HepG2 (cell line): ENCODE measurements at regions not wholly inside any gene's neighbourhood (a gene's known extent, or its start where the extent isn't known, plus 50 kb on each side); places are given as distances from the start of the nearest gene placed in this dataset.

ENCODE experiments used
- ATAC-seq: fragments of 200-7000 bp; cut with Tn5 transposase; 3 replicates; pipeline ENCODE4 v1.9.1; 2020; ENCODE audit warnings: mild to moderate bottlenecking, moderate library complexity
- BruUV-seq: library from RNA; stranded (reverse); fragments of 400-500 nt; replicated peaks from 2 replicates; lab custom pipeline; 2021; lab: Mats Ljungman, UMichigan
- CTCF ChIA-PET: fragments of 300-600 bp; formaldehyde crosslinking; extraction: SDS; loops from one replicate; lab custom pipeline; 2021; ENCODE audit warnings: low total read pairs, inconsistent platforms, low intra/inter-chr PET ratio; lab: Yijun Ruan, JAX
- POLR2A ChIA-PET: fragments of 350-600 bp; sonication (Branson Sonifier 250); formaldehyde crosslinking; loops from one replicate; lab custom pipeline; 2020; ENCODE audit warnings: antibody characterized with exemption, inconsistent platforms; lab: Yijun Ruan, JAX
- DNase-seq: peaks from one replicate; pipeline ENCODE4 v3.0.0-alpha.2; 2015; ENCODE audit warnings: low spot score
- FAIRE-seq: peaks from 3 replicates; lab custom pipeline; 2011; peaks lifted over from hg19 to GRCh38; lab: Jason Lieb, UNC
- H2AFZ ChIP-seq: one replicate; pipeline ENCODE4 v1.6.1; 2011; ENCODE audit warnings: low read length, inconsistent platforms
- H3K27ac ChIP-seq: fragments of 300-600 bp; 3 replicates; pipeline ENCODE4 v1.8.0; 2011; ENCODE audit warnings: mixed run types, mild to moderate bottlenecking, mixed read lengths, low read length, inconsistent platforms; ENCODE audit not compliant: insufficient read depth; ENCODE audit errors: extremely low read length
- H3K27me3 ChIP-seq, 2 experiments: fragments of 200-600 bp in 1 of 2; 2 replicates in 1 of 2; 3 replicates in 1 of 2; pipeline versions ENCODE4 v1.6.0 to v1.8.0; 2011; ENCODE audit warnings: low read length in 2 of 2, mild to moderate bottlenecking in 2 of 2, moderate library complexity in 2 of 2, inconsistent platforms in 1 of 2; ENCODE audit not compliant: insufficient read depth in 2 of 2, control insufficient read depth in 1 of 2
- H3K36me3 ChIP-seq, 2 experiments: fragments of 200-600 bp in 1 of 2; replicated peaks in 1 of 2; 2 replicates in 1 of 2; 3 replicates in 1 of 2; pipeline versions ENCODE4 v1.5.1 to v1.8.0; 2011; ENCODE audit warnings: low read length in 2 of 2, inconsistent platforms in 1 of 2; ENCODE audit not compliant: insufficient read depth in 2 of 2, control insufficient read depth in 1 of 2
- H3K4me1 ChIP-seq: 2 replicates; pipeline ENCODE4 v1.5.1; 2012; ENCODE audit warnings: low read length, inconsistent platforms; ENCODE audit not compliant: insufficient read depth
- H3K4me2 ChIP-seq: 2 replicates; pipeline ENCODE4 v1.6.0; 2011; ENCODE audit warnings: low read depth, low read length, inconsistent platforms
- H3K4me3 ChIP-seq, 3 experiments: fragments of 200-600 bp in 1 of 3; sonication (generic), shearing (Covaris generic) in 1 of 3; replicated peaks in 1 of 3; 2 replicates each; pipeline ENCODE4 v1.5.1; 2011 to 2016; ENCODE audit warnings: low read length in 3 of 3, inconsistent platforms in 2 of 3, low read depth in 2 of 3, mild to moderate bottlenecking in 2 of 3, control low read depth in 1 of 3, mixed read lengths in 1 of 3; ENCODE audit not compliant: insufficient read depth in 1 of 3
- H3K79me2 ChIP-seq: one replicate; pipeline ENCODE4 v1.6.1; 2011; ENCODE audit warnings: low read length, inconsistent platforms; ENCODE audit not compliant: insufficient read depth
- H3K9ac ChIP-seq: 2 replicates; pipeline ENCODE4 v1.6.0; 2011; ENCODE audit warnings: mild to moderate bottlenecking, low read depth, low read length, inconsistent platforms; ENCODE audit not compliant: insufficient read depth
- H3K9me3 ChIP-seq: 2 replicates; pipeline ENCODE4 v1.5.1; 2012; ENCODE audit warnings: mild to moderate bottlenecking, low read length
- H4K20me1 ChIP-seq: 2 replicates; pipeline ENCODE4 v1.6.0; 2011; ENCODE audit warnings: inconsistent platforms, mild to moderate bottlenecking, low read length, moderate library complexity; ENCODE audit not compliant: insufficient read depth
- KAT7 ChIP-seq: IDR thresholded peaks from 2 replicates; pipeline ENCODE4 v1.6.1; 2018; ENCODE audit warnings: borderline replicate concordance, missing compliant biosample characterization
- MED13 ChIP-seq: sonication (generic); formaldehyde crosslinking; IDR thresholded peaks from 2 replicates; pipeline ENCODE4 v1.5.0; 2020; ENCODE audit warnings: missing genetic modification reagents
- NFATC3 ChIP-seq: sonication (generic); formaldehyde crosslinking; IDR thresholded peaks from 2 replicates; pipeline ENCODE4 v1.5.1; 2020; ENCODE audit warnings: mild to moderate bottlenecking, missing genetic modification reagents
- NR2F1 ChIP-seq, 2 experiments: fragments of 450-650 bp in 1 of 2; formaldehyde crosslinking in 1 of 2; IDR thresholded peaks; 2 replicates each; pipeline versions ENCODE4 v1.5.0 to v1.6.1; 2016 to 2020; ENCODE audit warnings: mild to moderate bottlenecking in 1 of 2, missing compliant biosample characterization in 1 of 2, missing genetic modification reagents in 1 of 2, moderate library complexity in 1 of 2
- RERE ChIP-seq: IDR thresholded peaks from 2 replicates; pipeline ENCODE4 v1.6.1; 2016; ENCODE audit warnings: low read depth, missing genetic modification reagents, missing compliant biosample characterization
- TAF15 ChIP-seq: fragments of 200-400 bp; formaldehyde crosslinking; IDR thresholded peaks from one replicate; pipeline ENCODE4 v1.6.1; 2018; ENCODE audit warnings: mild to moderate bottlenecking, low read depth, low read length; ENCODE audit not compliant: poor library complexity, severe bottlenecking
- ZC3H13 ChIP-seq: sonication (generic); formaldehyde crosslinking; IDR thresholded peaks from 2 replicates; pipeline ENCODE4 v1.8.1; 2023; ENCODE audit warnings: mild to moderate bottlenecking, missing genetic modification reagents, moderate library complexity
- ZFP36 ChIP-seq: fragments of 150-350 bp; IDR thresholded peaks from 2 replicates; pipeline ENCODE4 v1.6.1; 2018; ENCODE audit warnings: borderline replicate concordance, low read length, low read depth; ENCODE audit not compliant: partially characterized antibody
- ZNF546 ChIP-seq: sonication (generic); formaldehyde crosslinking; conservative IDR thresholded peaks from 2 replicates; pipeline ENCODE4 v1.8.1; 2023; ENCODE audit warnings: mild to moderate bottlenecking, missing genetic modification reagents
- WGBS: methylation state at CpG from one replicate; pipeline ENCODE4 v1.1.6; 2017; ENCODE audit warnings: low lambda C conversion rate; 5-methylcytosine and 5-hydroxymethylcytosine counted together
- in situ Hi-C: cut with HindIII; loops from 2 replicates; pipeline ENCODE4 v1.10.0; 2017; ENCODE audit warnings: low pct_unique_long_range_greater_than_20kb; ENCODE audit not compliant: extremely low pct_ligation_motif_present
- intact Hi-C: fragments of 100-400 bp; cut with micrococcal nuclease; formaldehyde crosslinking; loops from one replicate; pipeline ENCODE4 v1.10.0; 2022; ENCODE audit not compliant: unreplicated experiment

- no peak for FAIRE-seq
- in situ Hi-C loops = no loop called here
- H3K4me2 ChIP-seq = no peak overlapping the region
- 67% methylated on average over 11 of the region's 11 CpGs for WGBS
- intact Hi-C loops = no loop called here
- TF ChIP-seq TAF15 (no peak), NR2F1 (CRISPR knock-in tag; IDR thresholded peaks at IDR 0.05) (no peak), ZFP36 (no peak), ZC3H13 (CRISPR knock-in tag) (no peak), KAT7 (no peak), RERE (CRISPR knock-in tag) (no peak), MED13 (CRISPR knock-in tag) (no peak), NFATC3 (CRISPR knock-in tag) (no peak), ZNF546 (CRISPR knock-in tag) (no peak)
- TF ChIP-seq, all 625 proteins: peak for 0
- ATAC-seq = no peak
- no peak overlapping the region for H2AFZ ChIP-seq
- H4K20me1 ChIP-seq = no peaks in the 10 kb centered on the region
- ChIA-PET CTCF (no interaction called here), POLR2A (no interaction called here)
- H3K79me2 ChIP-seq = no peaks in the 10 kb centered on the region
- H3K9ac ChIP-seq = no peak overlapping the region
- peaks cover 12 to 43% of the 10 kb centered on the region in 2 experiments; a peak in 4 of 5 replicates for H3K27me3 ChIP-seq
- no peaks in the 10 kb centered on the region for H3K36me3 ChIP-seq
- no TSS peak for BruUV-seq
- H3K4me1 ChIP-seq = peaks cover 24% of the 10 kb centered on the region
- H3K27ac ChIP-seq = no peak overlapping the region
- no peak overlapping the region for H3K4me3 ChIP-seq
- no peaks in the 10 kb centered on the region for H3K9me3 ChIP-seq
- no peak for DNase-seq
Observed at GRCh38 chr2:10221443-10221842, 81.3 kb upstream of the HPCAL1 start.
